ENCODE measurements at regions not wholly inside any gene's neighbourhood (a gene's known extent, or its start where the extent isn't known, plus 50 kb on each side); places are given as distances from the start of the nearest gene placed in this dataset.
"Not testable (repeated sequence)": the region's sequence is repeated elsewhere in the genome, so short reads cannot be mapped to it uniquely, and the experiment has no call there.

- TF ChIP-seq, protein P1, sequence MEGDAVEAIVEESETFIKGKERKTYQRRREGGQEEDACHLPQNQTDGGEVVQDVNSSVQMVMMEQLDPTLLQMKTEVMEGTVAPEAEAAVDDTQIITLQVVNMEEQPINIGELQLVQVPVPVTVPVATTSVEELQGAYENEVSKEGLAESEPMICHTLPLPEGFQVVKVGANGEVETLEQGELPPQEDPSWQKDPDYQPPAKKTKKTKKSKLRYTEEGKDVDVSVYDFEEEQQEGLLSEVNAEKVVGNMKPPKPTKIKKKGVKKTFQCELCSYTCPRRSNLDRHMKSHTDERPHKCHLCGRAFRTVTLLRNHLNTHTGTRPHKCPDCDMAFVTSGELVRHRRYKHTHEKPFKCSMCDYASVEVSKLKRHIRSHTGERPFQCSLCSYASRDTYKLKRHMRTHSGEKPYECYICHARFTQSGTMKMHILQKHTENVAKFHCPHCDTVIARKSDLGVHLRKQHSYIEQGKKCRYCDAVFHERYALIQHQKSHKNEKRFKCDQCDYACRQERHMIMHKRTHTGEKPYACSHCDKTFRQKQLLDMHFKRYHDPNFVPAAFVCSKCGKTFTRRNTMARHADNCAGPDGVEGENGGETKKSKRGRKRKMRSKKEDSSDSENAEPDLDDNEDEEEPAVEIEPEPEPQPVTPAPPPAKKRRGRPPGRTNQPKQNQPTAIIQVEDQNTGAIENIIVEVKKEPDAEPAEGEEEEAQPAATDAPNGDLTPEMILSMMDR (IDR thresholded peaks at IDR 0.05), result not testable (repeated sequence)
- not testable (repeated sequence) for TF ChIP-seq ZFX (IDR thresholded peaks at IDR 0.05; ENCODE audit: borderline replicate concordance)
These were observed 214.1 kb downstream of the TPRG1 start for GRCh38 chr3:189385880-189386279.
